Retinal pigment epithelial cell (primary cell): ENCODE measurements at regions not wholly inside any gene's neighbourhood (a gene's known extent, or its start where the extent isn't known, plus 50 kb on each side); places are given as distances from the start of the nearest gene placed in this dataset.
"Not testable (repeated sequence)": the region's sequence is repeated elsewhere in the genome, so short reads cannot be mapped to it uniquely, and the experiment has no call there.

Experiments used
- DNase-seq: peaks from one replicate; pipeline ENCODE4 v3.0.0-alpha.2; 2010; ENCODE audit warnings: low read depth
- H3K4me3 ChIP-seq: 2 replicates; pipeline ENCODE4 v1.5.1; 2011; ENCODE audit warnings: mild to moderate bottlenecking, low read length, control low read depth, moderate library complexity
- TF ChIP-seq, protein P1 (sequence below): conservative IDR thresholded peaks from 2 replicates; pipeline ENCODE4 v1.5.1; 2011; ENCODE audit warnings: low read depth, low read length, control low read depth, inconsistent platforms

- DNase-seq: no peak
- H3K4me3 ChIP-seq: no peak overlapping the region
- TF ChIP-seq, protein P1, sequence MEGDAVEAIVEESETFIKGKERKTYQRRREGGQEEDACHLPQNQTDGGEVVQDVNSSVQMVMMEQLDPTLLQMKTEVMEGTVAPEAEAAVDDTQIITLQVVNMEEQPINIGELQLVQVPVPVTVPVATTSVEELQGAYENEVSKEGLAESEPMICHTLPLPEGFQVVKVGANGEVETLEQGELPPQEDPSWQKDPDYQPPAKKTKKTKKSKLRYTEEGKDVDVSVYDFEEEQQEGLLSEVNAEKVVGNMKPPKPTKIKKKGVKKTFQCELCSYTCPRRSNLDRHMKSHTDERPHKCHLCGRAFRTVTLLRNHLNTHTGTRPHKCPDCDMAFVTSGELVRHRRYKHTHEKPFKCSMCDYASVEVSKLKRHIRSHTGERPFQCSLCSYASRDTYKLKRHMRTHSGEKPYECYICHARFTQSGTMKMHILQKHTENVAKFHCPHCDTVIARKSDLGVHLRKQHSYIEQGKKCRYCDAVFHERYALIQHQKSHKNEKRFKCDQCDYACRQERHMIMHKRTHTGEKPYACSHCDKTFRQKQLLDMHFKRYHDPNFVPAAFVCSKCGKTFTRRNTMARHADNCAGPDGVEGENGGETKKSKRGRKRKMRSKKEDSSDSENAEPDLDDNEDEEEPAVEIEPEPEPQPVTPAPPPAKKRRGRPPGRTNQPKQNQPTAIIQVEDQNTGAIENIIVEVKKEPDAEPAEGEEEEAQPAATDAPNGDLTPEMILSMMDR: no peak
Observed at GRCh38 chr5:100108883-100109282, 426.3 kb upstream of the FAM174A start.

GRCh38 chr5:100103592-100104119 is 431.5 kb upstream of the FAM174A start:
- H3K4me3 ChIP-seq, DNase-seq: not testable (repeated sequence)

DNA sequence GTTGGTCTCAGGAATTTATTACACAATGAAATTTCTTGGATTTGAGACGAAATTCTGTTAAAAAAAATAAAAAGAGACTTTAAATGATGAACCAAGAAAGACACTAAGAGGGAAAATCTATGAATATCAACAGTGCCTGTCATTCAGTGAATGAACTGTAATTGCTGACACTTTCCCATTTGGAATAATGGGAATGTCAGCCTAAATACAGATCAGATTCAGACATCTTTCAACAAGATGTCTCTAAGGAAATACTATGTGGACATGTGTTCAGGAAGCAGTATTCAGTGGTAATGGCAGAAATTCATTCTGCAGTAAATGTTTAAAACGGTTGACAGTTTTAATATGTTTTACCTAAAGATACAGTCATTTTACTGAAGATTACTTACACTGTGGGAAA is 433.7 kb upstream of the FAM174A start:
- H3K4me3 ChIP-seq, DNase-seq: not testable (repeated sequence)

- H3K4me3 ChIP-seq, DNase-seq: not testable (repeated sequence)
Observed at GRCh38 chr5:100096328-100096727, 438.8 kb upstream of the FAM174A start.

- not testable (repeated sequence) for DNase-seq, H3K4me3 ChIP-seq
Observed at GRCh38 chr5:100080703-100081102, 454.5 kb upstream of the FAM174A start.

GRCh38 chr5:100079163-100079562 is 456.0 kb upstream of the FAM174A start:
- not testable (repeated sequence) for H3K4me3 ChIP-seq
- peak; percentile 4 for DNase-seq

- DNase-seq, H3K4me3 ChIP-seq: not testable (repeated sequence)
Observed at GRCh38 chr5:100066020-100066419, 469.2 kb upstream of the FAM174A start.

GRCh38 chr5:100043475-100043874 is 491.7 kb upstream of the FAM174A start:
- no peak for DNase-seq
- TF ChIP-seq, protein P1: no peak
- no peak overlapping the region for H3K4me3 ChIP-seq

GRCh38 chr5:100026606-100027005 is 508.6 kb upstream of the FAM174A start:
- H3K4me3 ChIP-seq: no peak overlapping the region
- TF ChIP-seq, protein P1: no peak
- DNase-seq: peak; percentile 59

GRCh38 chr5:100023536-100023935 is 511.6 kb upstream of the FAM174A start:
- no peak for DNase-seq
- no peak overlapping the region for H3K4me3 ChIP-seq
- TF ChIP-seq, protein P1: no peak
